ENCODE measurements at regions not wholly inside any gene's neighbourhood (a gene's known extent, or its start where the extent isn't known, plus 50 kb on each side); places are given as distances from the start of the nearest gene placed in this dataset.
"Not testable (repeated sequence)": the region's sequence is repeated elsewhere in the genome, so short reads cannot be mapped to it uniquely, and the experiment has no call there.

DNA sequence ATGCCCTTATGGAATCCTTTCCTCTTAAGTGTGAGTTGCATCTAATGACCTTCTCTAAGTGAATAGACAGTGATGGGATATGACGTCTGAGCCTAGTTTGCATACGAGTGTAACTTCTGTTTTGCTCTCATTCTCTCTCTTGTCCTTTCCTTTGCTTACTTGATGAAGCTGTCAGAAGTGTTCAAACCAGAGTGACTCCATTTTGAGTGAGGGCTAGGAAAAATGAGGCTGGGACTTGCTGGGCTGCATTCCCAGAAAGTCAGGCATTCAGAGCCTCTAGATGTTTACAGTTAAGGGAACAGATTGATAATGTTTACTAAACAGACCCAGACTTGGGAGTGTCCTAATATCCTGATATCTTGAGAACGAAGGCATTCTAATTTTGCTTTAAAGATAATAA is 311.2 kb upstream of the SOX4 start:
- 85% methylated on average over 3 of the region's 3 CpGs for WGBS
- H3K9me3 ChIP-seq; DNase-seq (ENCODE audit: low spot score in 2 of 2); H3K4me1 ChIP-seq; H3K27ac ChIP-seq; H3K36me3 ChIP-seq; H3K4me3 ChIP-seq; H3K27me3 ChIP-seq: not testable (repeated sequence)

DNA sequence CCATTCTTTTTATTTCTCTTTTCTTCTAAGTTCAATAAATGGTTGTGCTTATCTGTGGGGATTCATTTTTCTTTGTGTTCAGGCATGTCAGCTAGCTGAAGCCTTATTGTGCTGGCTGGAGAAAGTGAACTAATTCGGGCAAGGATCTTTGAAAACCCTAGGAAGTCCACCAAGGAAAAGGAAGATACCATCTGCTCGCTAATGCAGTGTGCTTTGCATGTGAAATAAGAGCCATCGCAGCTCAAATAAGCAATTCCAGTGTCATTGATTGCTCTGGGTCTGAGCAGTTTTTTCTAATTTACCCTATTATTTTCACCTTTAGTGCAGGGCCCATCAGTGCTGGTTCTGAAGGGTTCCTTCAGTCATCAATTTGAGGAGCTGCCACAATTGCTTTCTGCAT is 309.4 kb upstream of the SOX4 start:
- no peaks in the 10 kb centered on the region for H3K27me3 ChIP-seq
- no peaks in the 10 kb centered on the region for H3K4me1 ChIP-seq
- no peak overlapping the region for H3K4me3 ChIP-seq
- 82% methylated on average over 3 of the region's 3 CpGs for WGBS
- H3K27ac ChIP-seq: no peak overlapping the region
- DNase-seq (ENCODE audit: low spot score in 2 of 2): no peak
- no peaks in the 10 kb centered on the region for H3K9me3 ChIP-seq
- no peaks in the 10 kb centered on the region for H3K36me3 ChIP-seq
- TF ChIP-seq, protein P1, sequence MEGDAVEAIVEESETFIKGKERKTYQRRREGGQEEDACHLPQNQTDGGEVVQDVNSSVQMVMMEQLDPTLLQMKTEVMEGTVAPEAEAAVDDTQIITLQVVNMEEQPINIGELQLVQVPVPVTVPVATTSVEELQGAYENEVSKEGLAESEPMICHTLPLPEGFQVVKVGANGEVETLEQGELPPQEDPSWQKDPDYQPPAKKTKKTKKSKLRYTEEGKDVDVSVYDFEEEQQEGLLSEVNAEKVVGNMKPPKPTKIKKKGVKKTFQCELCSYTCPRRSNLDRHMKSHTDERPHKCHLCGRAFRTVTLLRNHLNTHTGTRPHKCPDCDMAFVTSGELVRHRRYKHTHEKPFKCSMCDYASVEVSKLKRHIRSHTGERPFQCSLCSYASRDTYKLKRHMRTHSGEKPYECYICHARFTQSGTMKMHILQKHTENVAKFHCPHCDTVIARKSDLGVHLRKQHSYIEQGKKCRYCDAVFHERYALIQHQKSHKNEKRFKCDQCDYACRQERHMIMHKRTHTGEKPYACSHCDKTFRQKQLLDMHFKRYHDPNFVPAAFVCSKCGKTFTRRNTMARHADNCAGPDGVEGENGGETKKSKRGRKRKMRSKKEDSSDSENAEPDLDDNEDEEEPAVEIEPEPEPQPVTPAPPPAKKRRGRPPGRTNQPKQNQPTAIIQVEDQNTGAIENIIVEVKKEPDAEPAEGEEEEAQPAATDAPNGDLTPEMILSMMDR (IDR thresholded peaks at IDR 0.05): no peak
- TF ChIP-seq EP300 (IDR thresholded peaks at IDR 0.05) (no peak), POLR2A (IDR thresholded peaks at IDR 0.05) (no peak), POLR2AphosphoS5 (IDR thresholded peaks at IDR 0.05) (no peak)

DNA sequence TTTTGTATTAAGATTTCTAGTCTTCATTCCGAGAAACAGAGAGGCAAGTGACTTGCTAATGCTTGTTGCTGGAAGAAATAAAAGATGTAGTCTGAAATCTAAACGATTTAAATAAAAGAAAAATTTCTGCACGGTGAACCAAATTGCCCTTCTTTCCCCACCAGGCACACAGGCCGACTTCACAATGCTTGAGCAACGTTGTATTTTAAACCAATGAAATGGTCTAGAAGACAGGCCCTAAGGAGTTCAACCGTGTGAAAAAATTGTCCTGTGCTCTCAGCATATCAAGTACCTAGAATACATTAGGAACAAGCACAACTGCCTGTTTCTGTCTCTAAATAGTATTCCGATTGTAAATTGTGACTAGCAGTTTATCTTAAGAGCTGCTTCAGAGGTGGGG is 308.8 kb upstream of the SOX4 start:
- H3K4me3 ChIP-seq: no peak overlapping the region
- WGBS: 94% methylated on average over 7 of the region's 7 CpGs
- no peak overlapping the region for H3K27ac ChIP-seq
- TF ChIP-seq, protein P1 (IDR thresholded peaks at IDR 0.05): no peak
- TF ChIP-seq EP300 (IDR thresholded peaks at IDR 0.05) (no peak), POLR2AphosphoS5 (IDR thresholded peaks at IDR 0.05) (no peak), POLR2A (IDR thresholded peaks at IDR 0.05) (no peak)
- H3K27me3 ChIP-seq: no peaks in the 10 kb centered on the region
- no peak for DNase-seq (ENCODE audit: low spot score in 2 of 2)
- no peaks in the 10 kb centered on the region for H3K4me1 ChIP-seq
- H3K36me3 ChIP-seq: no peaks in the 10 kb centered on the region
- H3K9me3 ChIP-seq: no peaks in the 10 kb centered on the region

DNA sequence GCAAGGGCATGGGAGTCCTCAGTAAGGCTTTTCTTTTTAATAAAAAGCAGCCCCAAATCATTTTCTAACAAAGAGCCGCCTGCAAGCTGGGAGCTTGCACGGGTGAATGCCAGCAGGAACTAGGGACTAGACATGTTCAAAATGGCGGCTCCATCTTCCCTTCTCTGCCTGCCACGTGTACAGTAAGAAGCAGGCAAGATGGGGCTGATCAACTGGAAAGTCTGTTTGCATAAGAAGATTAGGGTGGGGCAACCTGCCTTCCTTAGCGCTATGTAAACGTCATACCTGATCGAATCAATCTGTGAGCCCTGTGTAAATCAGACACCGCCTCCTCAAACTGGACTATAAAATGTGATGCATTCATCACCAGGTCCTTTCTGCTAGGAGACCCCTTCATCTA is 299.4 kb upstream of the SOX4 start:
- H3K9me3 ChIP-seq: no peaks in the 10 kb centered on the region
- no peaks in the 10 kb centered on the region for H3K36me3 ChIP-seq
- no peak for DNase-seq (ENCODE audit: low spot score in 2 of 2)
- no peak overlapping the region for H3K4me3 ChIP-seq
- no peak overlapping the region for H3K27ac ChIP-seq
- TF ChIP-seq POLR2A (IDR thresholded peaks at IDR 0.05) (no peak), POLR2AphosphoS5 (IDR thresholded peaks at IDR 0.05) (no peak), EP300 (IDR thresholded peaks at IDR 0.05) (no peak)
- TF ChIP-seq, protein P1 (IDR thresholded peaks at IDR 0.05): no peak
- no peaks in the 10 kb centered on the region for H3K4me1 ChIP-seq
- 89% methylated on average over 8 of the region's 8 CpGs for WGBS
- no peaks in the 10 kb centered on the region for H3K27me3 ChIP-seq

DNA sequence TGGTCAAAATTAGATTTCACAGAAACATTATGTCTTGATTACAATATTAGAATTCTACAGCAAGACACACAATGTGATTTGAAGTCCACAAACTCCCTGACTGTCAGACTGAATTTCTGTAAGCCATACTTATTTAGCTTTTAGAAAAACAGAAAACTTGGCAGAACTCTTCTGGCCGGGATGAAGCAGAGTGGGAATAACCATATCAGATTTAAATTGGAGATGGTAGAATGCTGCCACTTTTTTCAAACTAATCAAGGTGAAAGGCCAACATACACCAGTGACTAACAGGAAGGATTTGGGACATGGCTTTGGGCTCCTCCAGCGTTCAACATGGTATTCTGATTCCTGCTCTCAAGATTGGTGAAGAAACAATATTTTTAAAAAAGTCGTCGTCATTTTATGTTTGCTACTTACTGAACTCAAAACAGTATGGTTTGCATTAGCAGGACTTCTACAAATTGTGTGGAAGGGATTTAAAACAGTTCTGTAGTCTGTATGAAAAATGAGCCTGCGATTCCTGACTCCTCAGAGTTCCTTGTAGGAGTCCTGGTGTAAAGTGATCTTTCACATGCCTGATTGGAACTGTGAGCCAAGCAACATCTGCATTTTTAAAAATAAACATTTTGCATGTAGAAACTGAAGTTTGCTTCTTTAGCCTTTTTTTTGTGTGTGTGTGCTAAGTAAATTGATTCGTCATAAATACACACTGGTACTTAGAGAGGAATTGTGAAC is 297.9 kb upstream of the SOX4 start:
- no peak for DNase-seq (ENCODE audit: low spot score in 2 of 2)
- no peaks in the 10 kb centered on the region for H3K36me3 ChIP-seq
- no peaks in the 10 kb centered on the region for H3K27me3 ChIP-seq
- no peak overlapping the region for H3K27ac ChIP-seq
- no peak overlapping the region for H3K4me3 ChIP-seq
- TF ChIP-seq EP300 (IDR thresholded peaks at IDR 0.05): no peak
- no peak for TF ChIP-seq POLR2A (IDR thresholded peaks at IDR 0.05)
- no peak for TF ChIP-seq POLR2AphosphoS5 (IDR thresholded peaks at IDR 0.05)
- TF ChIP-seq, protein P1 (IDR thresholded peaks at IDR 0.05): no peak
- no peaks in the 10 kb centered on the region for H3K4me1 ChIP-seq
- no peaks in the 10 kb centered on the region for H3K9me3 ChIP-seq
- 69% methylated on average over 6 of the region's 6 CpGs for WGBS

DNA sequence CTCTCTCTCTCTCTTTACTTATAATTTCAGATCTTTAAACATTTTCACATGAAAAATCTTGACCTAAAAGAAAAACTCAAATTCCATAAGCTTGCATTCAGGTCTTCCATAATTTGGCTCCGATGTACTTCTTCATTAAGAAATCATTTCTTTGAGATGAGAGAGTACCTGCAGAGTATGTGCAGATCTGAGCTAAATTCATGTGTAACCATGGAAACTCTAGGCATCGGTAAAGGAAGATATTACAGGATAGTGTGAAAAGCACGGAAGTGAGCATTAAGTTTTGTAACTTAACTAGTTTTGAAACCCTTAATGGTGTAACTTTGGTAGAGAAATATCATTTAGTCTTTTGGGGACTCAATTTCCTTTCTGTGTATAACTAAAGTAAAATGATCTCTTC is 295.9 kb upstream of the SOX4 start:
- WGBS: 96% methylated on average over 3 of the region's 3 CpGs
- DNase-seq (ENCODE audit: low spot score in 2 of 2): no peak
- Histone ChIP-seq H3K27ac (no peak overlapping the region), H3K9me3 (peaks cover 2% of the 10 kb centered on the region), H3K4me1 (no peaks in the 10 kb centered on the region), H3K36me3 (no peaks in the 10 kb centered on the region), H3K27me3 (no peaks in the 10 kb centered on the region), H3K4me3 (no peak overlapping the region)
- TF ChIP-seq, protein P1 (IDR thresholded peaks at IDR 0.05): no peak
- no peak for TF ChIP-seq POLR2A (IDR thresholded peaks at IDR 0.05)
